ENCODE measurements at regions not wholly inside any gene's neighbourhood (a gene's known extent, or its start where the extent isn't known, plus 50 kb on each side); places are given as distances from the start of the nearest gene placed in this dataset.

GRCh38 chrX:109856974-109857373, 123.9 kb upstream of the ACSL4 start:
- TF ChIP-seq CTCF (conservative IDR thresholded peaks at IDR 0.05 in 1 of 2, IDR thresholded peaks at IDR 0.05 in 1 of 2; ENCODE audit: extremely low read depth in 1 of 2, insufficient read depth in 1 of 2, low read depth in 1 of 2, low read length in 2 of 2) (peak; percentile 78 to 92), EZH2 (IDR thresholded peaks at IDR 0.05; ENCODE audit: borderline replicate concordance, low read length) (no peak)
